Stimulated activated memory B cell treated with anti-CD40 and anti-IgM and Interleukin-4, amounts not matched to agents 10 μg/mL and 1 μg/mL and 100 μg/mL, for 72 hours (primary cell): ENCODE measurements at regions not wholly inside any gene's neighbourhood (a gene's known extent, or its start where the extent isn't known, plus 50 kb on each side); places are given as distances from the start of the nearest gene placed in this dataset.
"Not testable (repeated sequence)": the region's sequence is repeated elsewhere in the genome, so short reads cannot be mapped to it uniquely, and the experiment has no call there.

ENCODE experiments used
- ATAC-seq: fragments of 150-1000 bp; cut with Tn5 transposase; 2 replicates; pipeline ENCODE4 v1.10.0; 2021
- H3K27ac Mint-ChIP-seq: one replicate; pipeline ENCODE4 v1.8.0; 2022; ENCODE audit warnings: mild to moderate bottlenecking, mixed read lengths
- H3K27me3 Mint-ChIP-seq: one replicate; pipeline ENCODE4 v1.8.0; 2022; ENCODE audit warnings: mixed read lengths
- H3K36me3 Mint-ChIP-seq: one replicate; pipeline ENCODE4 v1.8.0; 2022; ENCODE audit warnings: mixed read lengths
- H3K4me1 Mint-ChIP-seq: one replicate; pipeline ENCODE4 v1.8.0; 2022; ENCODE audit warnings: mixed read lengths
- H3K4me3 Mint-ChIP-seq: one replicate; pipeline ENCODE4 v1.8.0; 2022; ENCODE audit warnings: mild to moderate bottlenecking, moderate library complexity, mixed read lengths
- H3K9me3 Mint-ChIP-seq: one replicate; pipeline ENCODE4 v1.8.0; 2022; ENCODE audit warnings: mixed read lengths

DNA sequence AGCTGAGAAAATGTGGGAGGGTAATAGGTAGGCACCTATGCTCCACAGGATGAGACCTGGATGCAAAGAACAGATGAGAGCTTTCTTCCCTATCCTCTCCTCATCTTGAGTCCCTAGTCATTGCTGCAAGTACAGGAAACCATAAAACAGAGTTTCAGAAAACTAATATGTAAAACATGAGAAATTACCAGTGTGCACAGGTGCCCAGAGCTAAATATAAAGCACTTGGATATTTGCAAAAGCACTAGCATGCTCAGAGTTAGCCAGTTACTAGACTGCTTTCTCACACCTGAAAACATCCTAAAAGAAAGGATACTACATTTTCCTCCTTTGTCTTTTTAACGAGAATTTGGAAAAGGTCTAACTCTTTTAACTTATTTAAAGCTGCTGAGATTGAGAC lies 324.3 kb downstream of the DAD1 start:
- peaks cover 70% of the 10 kb centered on the region for H3K27me3 Mint-ChIP-seq
- ATAC-seq: no peak
- H3K9me3 Mint-ChIP-seq: no peaks in the 10 kb centered on the region
- no peaks in the 10 kb centered on the region for H3K36me3 Mint-ChIP-seq
- no peak overlapping the region for H3K4me3 Mint-ChIP-seq
- no peak overlapping the region for H3K27ac Mint-ChIP-seq
- H3K4me1 Mint-ChIP-seq: peaks cover 8% of the 10 kb centered on the region

DNA sequence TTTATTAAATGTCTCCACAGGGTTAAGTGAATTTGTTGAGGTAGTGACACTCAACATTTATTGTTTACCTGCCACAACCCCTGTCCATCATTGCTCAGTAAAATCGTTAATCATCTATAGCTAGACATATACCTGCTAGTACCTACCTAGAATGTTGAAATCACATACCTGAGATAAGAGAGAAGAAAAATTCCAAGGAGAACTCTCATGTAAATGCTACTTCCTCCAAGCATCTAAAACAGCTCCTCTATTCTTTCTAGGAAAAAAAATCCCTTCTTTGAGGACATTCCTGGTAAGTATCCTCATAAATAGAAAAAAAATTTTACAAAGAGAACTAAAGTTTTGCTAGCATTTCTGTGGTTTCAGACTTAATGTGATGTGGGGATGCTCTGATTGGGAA lies 325.1 kb downstream of the DAD1 start:
- no peak for ATAC-seq
- Mint-ChIP-seq H3K4me1 (peaks cover 7% of the 10 kb centered on the region), H3K4me3 (no peak overlapping the region), H3K27me3 (peaks cover 70% of the 10 kb centered on the region), H3K27ac (no peak overlapping the region), H3K9me3 (peaks cover 3% of the 10 kb centered on the region), H3K36me3 (no peaks in the 10 kb centered on the region)

DNA sequence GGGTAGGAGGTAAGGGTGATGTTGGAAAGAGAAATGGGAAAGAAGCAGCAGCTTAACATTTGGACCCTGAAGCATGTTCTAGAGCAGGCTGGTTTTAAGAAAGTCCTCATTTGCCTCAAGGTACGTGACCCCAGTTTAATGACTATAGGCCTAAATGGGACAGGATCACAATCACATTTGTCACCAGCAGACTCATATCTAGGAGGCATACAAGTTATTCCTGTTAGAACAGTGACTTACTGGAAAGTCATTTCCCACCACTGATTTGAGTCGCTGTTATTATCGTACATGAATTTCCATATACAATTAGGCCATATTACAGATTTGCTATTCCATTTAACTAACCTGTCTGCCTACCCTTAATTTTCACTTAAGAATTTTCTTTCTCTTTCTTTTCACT lies 326.1 kb downstream of the DAD1 start:
- no peak overlapping the region for H3K27ac Mint-ChIP-seq
- H3K4me3 Mint-ChIP-seq: no peak overlapping the region
- H3K36me3 Mint-ChIP-seq: no peaks in the 10 kb centered on the region
- no peak for ATAC-seq
- H3K4me1 Mint-ChIP-seq: no peaks in the 10 kb centered on the region
- peaks cover 3% of the 10 kb centered on the region for H3K9me3 Mint-ChIP-seq
- H3K27me3 Mint-ChIP-seq: peaks cover 69% of the 10 kb centered on the region

DNA sequence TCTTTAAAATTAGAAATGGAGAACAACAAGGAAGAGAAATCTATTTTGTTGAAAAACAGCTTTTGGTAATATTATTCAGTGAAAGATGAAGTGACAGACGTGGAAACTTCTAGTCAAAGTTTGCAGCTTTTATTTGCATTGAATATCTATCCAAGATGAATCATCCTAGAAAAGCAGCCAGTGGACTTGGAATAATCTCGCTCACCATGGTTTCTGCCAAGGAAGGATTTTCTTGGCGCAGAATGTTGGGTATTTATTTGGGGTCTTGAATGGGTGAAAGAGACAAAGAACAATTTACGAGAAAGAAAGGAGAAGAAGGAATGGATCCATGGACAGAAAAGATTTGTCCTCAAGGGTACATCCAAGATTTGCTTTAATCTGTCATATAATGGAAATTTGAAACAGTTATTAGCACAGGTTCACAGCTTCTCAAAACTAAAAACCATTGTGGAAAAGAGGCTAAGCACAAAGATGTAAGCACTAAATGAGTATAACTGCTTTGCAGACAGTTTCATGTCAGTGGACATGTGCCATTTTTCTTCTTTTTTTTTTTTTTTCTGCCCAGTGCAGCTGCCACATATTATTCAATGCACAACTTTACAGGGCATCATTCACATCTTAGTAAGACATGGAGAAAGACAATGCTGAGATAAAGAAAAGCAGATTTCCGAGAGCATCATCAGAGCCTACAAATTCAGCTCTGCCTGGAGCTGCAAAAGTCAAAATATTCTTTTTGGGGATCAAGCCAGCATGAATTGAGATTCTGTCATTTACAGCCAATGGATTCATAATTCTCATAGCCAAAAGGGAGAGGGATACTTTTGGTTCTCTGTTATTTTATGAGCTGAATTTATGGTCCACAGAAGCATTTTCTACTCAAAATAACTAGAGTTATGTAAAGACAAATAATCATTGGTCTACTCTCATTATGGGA lies 333.7 kb downstream of the DAD1 start:
- no peak overlapping the region for H3K4me3 Mint-ChIP-seq
- ATAC-seq: no peak
- H3K27me3 Mint-ChIP-seq: peaks cover 48% of the 10 kb centered on the region
- no peaks in the 10 kb centered on the region for H3K4me1 Mint-ChIP-seq
- H3K27ac Mint-ChIP-seq: no peak overlapping the region
- no peaks in the 10 kb centered on the region for H3K36me3 Mint-ChIP-seq
- peaks cover 3% of the 10 kb centered on the region for H3K9me3 Mint-ChIP-seq

DNA sequence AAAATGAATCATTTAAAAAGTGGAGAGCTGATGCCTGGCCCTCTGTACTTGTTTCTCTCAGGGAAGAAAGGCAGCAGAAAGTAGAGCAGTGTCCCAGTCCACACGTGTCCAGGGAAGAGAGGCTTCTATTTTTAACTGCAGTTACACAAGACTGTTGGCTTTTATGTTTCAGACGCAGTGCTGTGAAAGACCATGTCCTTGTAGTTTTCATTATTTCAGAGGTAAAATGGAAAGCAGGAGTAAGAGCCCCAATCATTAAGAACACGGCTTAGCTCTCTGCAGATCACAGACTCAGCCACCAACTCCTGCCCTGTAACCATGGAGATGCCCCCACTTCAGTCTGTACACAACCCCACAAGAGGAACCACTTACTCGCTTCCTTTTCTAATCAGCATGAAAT lies 336.3 kb downstream of the DAD1 start:
- Mint-ChIP-seq H3K36me3 (no peaks in the 10 kb centered on the region), H3K27me3 (peaks cover 29% of the 10 kb centered on the region), H3K9me3 (no peaks in the 10 kb centered on the region)

DNA sequence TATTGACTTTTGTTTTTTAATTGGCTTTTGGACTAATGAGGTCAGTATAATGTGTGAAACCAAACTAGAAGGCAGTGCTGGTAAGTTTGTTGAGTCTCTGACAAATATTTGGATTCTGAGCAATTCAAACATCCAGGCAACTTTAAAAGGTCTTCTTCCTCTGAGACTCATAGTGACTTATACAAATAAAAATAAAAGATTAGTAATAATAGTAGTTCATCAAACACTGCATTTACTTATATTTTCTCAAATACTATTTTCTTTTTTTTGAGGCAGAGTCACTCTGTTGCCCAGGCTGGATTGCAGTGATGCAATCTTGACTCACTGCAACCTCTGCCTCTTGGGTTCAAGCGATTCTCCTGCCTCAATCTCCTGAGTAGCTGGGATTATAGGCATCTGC lies 337.9 kb downstream of the DAD1 start:
- no peak for ATAC-seq
- Mint-ChIP-seq H3K4me3 (no peak overlapping the region), H3K27ac (no peak overlapping the region), H3K4me1 (no peaks in the 10 kb centered on the region), H3K9me3 (no peaks in the 10 kb centered on the region), H3K36me3 (no peaks in the 10 kb centered on the region), H3K27me3 (peaks cover 40% of the 10 kb centered on the region)

More for the DNA sequence above, 336.3 kb downstream of the DAD1 start:
- Mint-ChIP-seq H3K4me3 (no peak overlapping the region), H3K4me1 (no peaks in the 10 kb centered on the region), H3K27ac (no peak overlapping the region)
- ATAC-seq: no peak

DNA sequence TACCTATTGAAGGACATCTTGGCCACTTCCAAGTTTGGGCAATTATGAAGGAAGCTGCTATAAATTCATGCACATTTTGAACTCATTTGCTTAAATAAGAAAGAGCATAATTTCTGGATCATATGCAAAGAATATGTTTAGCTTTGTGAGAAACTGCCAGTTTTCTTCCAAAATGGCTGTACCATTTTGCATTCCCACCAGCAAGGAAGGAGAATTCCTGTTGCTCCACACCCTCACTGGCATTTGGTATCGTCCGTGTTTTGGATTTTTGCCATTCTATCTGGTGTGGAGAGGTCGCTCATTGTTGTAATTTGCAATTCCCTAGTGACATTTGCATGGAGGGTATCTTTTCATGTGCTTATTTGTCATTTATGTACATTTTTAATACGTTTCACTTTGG lies 339.3 kb downstream of the DAD1 start:
- no peaks in the 10 kb centered on the region for H3K9me3 Mint-ChIP-seq
- no peaks in the 10 kb centered on the region for H3K4me1 Mint-ChIP-seq
- H3K27me3 Mint-ChIP-seq: peaks cover 37% of the 10 kb centered on the region
- no peaks in the 10 kb centered on the region for H3K36me3 Mint-ChIP-seq
- no peak overlapping the region for H3K4me3 Mint-ChIP-seq
- no peak overlapping the region for H3K27ac Mint-ChIP-seq
- ATAC-seq: no peak

DNA sequence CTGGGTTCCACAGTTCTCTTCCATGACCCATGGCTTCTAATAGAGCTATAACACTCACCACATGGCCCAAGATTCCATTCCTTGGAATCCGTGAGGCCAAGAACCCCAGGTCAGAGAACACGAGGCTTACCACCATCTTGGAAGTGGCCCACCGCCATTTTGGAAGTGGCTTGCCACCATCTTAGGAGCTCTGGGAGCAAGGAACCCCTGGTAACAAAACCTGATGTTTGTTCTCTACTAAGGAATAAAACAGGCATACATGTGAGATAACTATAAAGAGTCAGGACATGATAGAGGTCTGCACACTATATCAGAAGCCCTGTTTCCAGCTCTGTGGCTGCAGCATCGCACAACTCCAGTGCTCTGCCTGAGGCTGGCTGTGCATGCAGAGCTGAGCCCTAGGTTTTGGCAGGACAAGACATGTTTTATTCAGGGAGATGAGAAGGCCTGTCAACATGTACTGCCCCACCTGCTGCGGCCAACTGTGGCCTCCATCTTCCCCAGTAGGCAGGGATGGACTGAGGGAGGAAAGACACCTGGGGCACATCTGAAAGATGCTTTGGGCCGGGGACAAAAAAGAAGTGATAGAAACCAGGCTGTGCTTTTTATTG lies 344.9 kb downstream of the DAD1 start:
- H3K36me3 Mint-ChIP-seq: no peaks in the 10 kb centered on the region
- no peak overlapping the region for H3K27ac Mint-ChIP-seq
- no peak for ATAC-seq
- peaks cover 12% of the 10 kb centered on the region for H3K27me3 Mint-ChIP-seq
- no peaks in the 10 kb centered on the region for H3K4me1 Mint-ChIP-seq
- H3K4me3 Mint-ChIP-seq: no peak overlapping the region
- no peaks in the 10 kb centered on the region for H3K9me3 Mint-ChIP-seq

DNA sequence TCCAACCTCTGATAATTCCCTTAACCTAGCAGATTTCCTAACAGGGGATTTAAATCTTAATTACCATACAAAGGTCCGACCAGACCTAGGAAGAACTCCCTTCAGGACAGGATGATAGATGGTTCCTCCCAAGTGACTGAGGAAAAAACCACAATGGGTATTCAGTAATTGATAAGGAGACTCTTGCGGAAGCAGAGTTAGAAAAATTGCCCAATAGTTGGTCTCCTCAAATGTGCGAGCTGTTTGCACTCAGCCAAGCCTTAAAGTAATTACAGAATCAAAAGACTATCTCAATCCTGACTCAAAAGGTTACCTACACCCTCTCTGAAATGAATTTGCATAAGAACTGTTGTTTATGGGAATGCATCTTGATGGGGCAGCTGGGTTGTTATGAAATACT lies 350.7 kb downstream of the DAD1 start:
- not testable (repeated sequence) for H3K36me3 Mint-ChIP-seq, H3K4me3 Mint-ChIP-seq, H3K27ac Mint-ChIP-seq, H3K4me1 Mint-ChIP-seq, H3K9me3 Mint-ChIP-seq, H3K27me3 Mint-ChIP-seq, ATAC-seq

DNA sequence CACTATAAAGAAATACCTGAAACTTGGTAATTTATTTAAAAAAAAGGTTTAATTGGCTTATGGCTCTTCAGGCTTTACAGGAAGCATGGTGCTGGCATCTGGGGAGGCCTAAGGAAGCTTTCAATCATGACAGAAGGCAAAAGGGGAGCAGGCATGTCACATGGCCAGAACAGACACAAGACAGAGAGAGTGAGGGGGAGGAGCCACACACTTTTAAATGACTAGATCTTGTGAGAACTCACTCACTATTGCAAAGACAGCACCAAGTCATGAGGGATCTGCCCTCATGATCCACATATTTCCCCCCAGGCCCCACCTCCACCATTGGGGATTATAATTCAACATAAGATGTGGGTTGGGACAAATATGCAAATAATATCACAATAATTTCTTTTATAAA lies 355.6 kb downstream of the DAD1 start:
- Mint-ChIP-seq H3K36me3 (no peaks in the 10 kb centered on the region), H3K9me3 (peaks cover 2% of the 10 kb centered on the region), H3K4me1 (peaks cover 20% of the 10 kb centered on the region), H3K4me3 (no peak overlapping the region), H3K27me3 (peaks cover 8% of the 10 kb centered on the region), H3K27ac (no peak overlapping the region)
- ATAC-seq: no peak

DNA sequence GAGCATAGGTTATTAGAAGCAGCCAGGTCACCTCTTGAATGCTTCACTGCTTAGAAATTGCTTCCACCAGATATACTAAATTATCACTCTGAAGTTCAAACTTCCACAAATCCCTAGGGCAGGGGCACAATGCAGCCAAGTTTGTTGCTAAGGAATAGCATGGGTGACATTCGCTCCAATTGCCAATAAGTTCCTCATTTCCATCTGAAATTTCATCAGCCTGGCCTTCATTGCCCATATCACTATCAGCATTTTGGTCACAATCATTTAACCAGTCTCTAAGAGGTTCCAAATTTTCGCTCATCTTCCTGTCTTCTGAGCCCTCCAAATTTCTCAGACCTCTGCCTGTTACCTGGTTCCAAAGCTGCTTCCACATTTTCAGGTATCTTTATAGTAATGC lies 356.1 kb downstream of the DAD1 start:
- Mint-ChIP-seq H3K27me3 (peaks cover 8% of the 10 kb centered on the region), H3K36me3 (no peaks in the 10 kb centered on the region), H3K4me1 (peaks cover 20% of the 10 kb centered on the region), H3K9me3 (peaks cover 2% of the 10 kb centered on the region), H3K27ac (no peak overlapping the region), H3K4me3 (no peak overlapping the region)
- no peak for ATAC-seq

DNA sequence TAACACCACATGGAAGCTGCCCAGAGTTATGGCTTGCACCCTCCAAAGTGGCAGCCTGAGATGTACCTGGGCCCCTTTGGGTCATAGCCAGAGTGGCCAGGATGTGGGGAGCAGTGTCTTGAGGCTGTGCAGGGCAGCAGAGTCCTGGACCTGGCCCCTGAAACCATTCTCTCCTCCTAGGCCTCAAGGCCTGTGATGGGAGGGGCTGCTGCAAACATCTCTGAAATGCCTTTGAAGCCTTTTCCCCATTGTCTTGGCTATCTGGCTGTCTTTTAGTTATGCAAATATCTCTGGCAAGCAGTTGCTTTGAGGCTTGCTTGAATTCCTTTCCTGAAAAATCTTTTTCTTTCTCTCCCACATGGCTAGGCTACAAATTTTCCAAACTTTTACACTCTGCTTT lies 356.5 kb downstream of the DAD1 start:
- H3K27ac Mint-ChIP-seq: no peak overlapping the region
- H3K4me3 Mint-ChIP-seq: no peak overlapping the region
- H3K4me1 Mint-ChIP-seq: peaks cover 20% of the 10 kb centered on the region
- H3K27me3 Mint-ChIP-seq: peaks cover 8% of the 10 kb centered on the region
- no peaks in the 10 kb centered on the region for H3K36me3 Mint-ChIP-seq
- H3K9me3 Mint-ChIP-seq: peaks cover 2% of the 10 kb centered on the region
- no peak for ATAC-seq

DNA sequence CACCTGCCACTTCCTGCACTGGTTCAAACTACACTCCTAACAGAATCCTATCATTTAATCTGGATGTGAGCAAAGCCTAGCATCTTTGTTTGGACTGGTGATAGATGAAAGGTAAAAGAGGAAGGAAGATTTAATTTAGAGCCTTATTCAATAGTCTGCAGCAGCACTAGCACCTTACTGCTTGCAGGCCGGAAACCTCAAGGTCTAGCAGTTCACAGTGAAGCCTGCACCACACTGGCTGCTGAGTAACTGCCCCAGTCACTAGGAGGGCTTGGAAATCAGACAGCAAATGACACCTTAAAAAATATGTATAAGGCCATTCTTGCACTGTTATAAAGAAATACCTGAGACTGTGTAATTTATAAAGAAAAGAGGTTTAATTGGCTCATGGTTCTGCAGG lies 358.0 kb downstream of the DAD1 start:
- Mint-ChIP-seq H3K36me3 (no peaks in the 10 kb centered on the region), H3K27ac (peak overlapping the region; percentile 5), H3K9me3 (peaks cover 2% of the 10 kb centered on the region), H3K27me3 (no peaks in the 10 kb centered on the region), H3K4me1 (peaks cover 29% of the 10 kb centered on the region), H3K4me3 (no peak overlapping the region)
- peak; percentile 92 for ATAC-seq

DNA sequence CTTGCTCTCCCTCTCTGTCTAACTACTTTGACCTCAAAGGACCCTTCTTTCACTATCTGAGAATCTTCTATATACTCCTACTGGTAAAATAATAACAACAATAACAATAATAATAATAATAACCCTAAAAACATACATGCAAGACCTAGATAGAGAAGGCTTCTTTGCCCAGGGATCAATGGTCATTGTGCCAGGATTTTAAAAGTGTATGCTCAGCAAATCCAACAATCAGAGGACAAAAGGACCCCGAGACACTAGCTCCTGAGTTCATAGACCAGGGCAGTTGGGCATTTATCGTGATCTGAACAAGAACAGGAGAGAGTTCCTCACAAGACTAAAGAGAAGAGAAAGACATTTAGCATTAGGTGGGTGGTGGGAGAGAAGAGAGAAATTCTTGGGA lies 358.5 kb downstream of the DAD1 start:
- Mint-ChIP-seq H3K4me3 (no peak overlapping the region), H3K27ac (no peak overlapping the region), H3K4me1 (peaks cover 29% of the 10 kb centered on the region), H3K9me3 (peaks cover 2% of the 10 kb centered on the region), H3K36me3 (no peaks in the 10 kb centered on the region), H3K27me3 (no peaks in the 10 kb centered on the region)
- ATAC-seq: no peak

DNA sequence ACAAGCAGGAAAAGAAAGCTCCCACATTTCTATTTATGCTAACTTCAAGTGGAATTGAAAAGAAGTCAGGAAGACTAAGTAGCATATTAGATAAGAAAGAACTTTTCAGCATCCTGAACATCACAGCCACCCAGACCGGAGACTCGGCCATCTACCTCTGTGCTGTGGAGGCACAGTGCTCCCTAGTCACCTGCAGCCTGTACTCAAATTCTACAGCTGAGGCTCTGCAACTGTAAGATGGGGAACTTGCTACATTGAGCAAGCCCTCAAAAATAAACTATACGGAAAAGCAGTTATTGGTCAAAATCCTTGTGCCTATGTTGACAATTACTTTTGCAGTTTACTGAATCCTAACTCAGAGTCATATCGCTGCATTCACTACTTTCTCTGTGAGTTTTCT lies 361.9 kb downstream of the DAD1 start:
- Mint-ChIP-seq H3K4me3 (no peak overlapping the region), H3K36me3 (no peaks in the 10 kb centered on the region), H3K27ac (peak overlapping the region; percentile 28), H3K9me3 (no peaks in the 10 kb centered on the region), H3K4me1 (peaks cover 29% of the 10 kb centered on the region), H3K27me3 (no peaks in the 10 kb centered on the region)
- no peak for ATAC-seq

DNA sequence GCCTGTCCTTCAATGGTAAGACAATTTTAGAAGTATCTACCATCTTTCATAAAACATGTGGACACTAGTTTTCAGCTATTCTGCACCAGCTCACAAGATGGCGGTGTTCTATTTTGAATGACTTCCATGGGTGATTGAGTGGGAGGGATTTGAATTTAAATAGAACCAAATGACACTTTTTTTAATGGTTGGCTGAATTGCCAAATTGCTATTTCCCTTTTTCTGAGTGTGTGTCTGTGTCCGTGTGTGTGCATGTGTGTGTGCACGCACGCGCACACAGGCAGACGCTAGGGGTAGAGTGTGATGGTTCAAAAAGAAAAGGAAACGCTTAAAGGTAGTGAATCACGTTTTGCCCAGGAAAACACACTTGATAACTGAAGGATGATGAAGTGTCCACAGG lies 362.6 kb downstream of the DAD1 start:
- Mint-ChIP-seq H3K36me3 (no peaks in the 10 kb centered on the region), H3K9me3 (no peaks in the 10 kb centered on the region), H3K4me1 (peaks cover 31% of the 10 kb centered on the region), H3K27ac (peak overlapping the region; percentile 28), H3K27me3 (peaks cover 7% of the 10 kb centered on the region), H3K4me3 (peak overlapping the region; percentile 21)
- ATAC-seq: peak; percentile 75
